DMS79 treated with DMSO at 0.1 percent for 48 hours (cell line): ENCODE measurements at regions not wholly inside any gene's neighbourhood (a gene's known extent, or its start where the extent isn't known, plus 50 kb on each side); places are given as distances from the start of the nearest gene placed in this dataset.

Source experiments
- DNase-seq: peaks from one replicate; lab custom pipeline; 2025; lab: John Stamatoyannopoulos, UW

GRCh38 chr16:64648282-64648681 lies 473.6 kb downstream of the CDH11 start:
- no peak for DNase-seq

DNA sequence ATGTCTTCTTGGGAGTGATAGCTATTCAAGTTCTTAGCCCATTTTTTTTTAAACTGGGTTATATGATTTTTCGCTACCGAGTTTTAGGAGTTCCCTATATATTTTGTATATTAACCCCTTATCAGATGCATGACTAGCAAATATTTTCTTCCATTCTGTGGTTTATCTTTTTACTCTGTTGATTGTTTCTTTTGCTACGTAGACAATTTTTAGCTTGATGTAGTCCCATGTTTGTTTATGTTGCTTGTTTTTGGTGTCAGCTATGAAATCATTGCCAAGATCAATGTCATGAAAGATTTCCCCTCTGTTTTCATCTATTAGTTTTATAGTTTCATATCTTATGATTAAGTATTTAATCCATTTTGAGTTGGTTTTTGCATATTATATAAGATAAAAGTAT lies 480.5 kb downstream of the CDH11 start:
- DNase-seq: no peak

GRCh38 chr16:64638766-64639165 lies 483.1 kb downstream of the CDH11 start:
- no peak for DNase-seq

- DNase-seq: no peak
These were observed 492.2 kb downstream of the CDH11 start for GRCh38 chr16:64629622-64630021.

DNA sequence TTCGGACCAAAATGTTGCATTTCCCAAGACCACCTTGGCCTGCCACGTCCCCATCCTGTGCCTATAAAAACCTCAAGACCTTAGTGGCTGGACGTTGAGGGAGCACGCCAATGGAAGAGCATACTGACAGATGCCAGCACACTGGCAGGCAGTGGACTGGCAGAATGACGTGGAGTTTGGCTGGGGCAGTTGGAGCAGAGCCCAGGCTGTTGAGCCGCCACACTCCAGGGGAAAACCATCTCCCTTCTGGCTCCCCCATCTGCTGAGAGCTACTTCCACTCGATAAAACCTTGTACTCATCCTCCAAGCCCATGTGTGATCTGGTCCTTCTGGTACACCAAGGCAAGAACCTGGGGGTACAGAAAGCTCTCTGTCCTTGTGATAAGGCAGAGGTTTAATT lies 494.1 kb downstream of the CDH11 start:
- no peak for DNase-seq

DNA sequence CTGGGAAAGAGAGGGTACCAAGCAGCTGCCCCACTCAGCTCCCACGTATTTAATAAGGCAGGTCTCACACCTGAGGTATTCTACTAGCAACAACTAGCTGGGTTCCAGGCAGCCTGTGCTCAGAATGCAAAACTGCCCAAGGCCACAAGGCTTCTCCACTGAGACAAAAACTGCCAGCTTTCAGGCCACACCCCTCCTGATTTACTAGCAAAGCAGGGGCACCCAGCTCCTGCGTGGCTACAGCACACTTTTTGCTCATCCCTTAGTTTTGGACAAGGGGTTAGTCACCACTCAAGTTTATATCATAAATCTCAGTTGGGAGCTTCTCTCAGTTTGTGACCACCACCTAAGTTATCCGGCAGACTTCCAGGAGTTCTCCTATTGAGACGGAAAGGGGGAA lies 494.6 kb downstream of the CDH11 start:
- DNase-seq: no peak

- no peak for DNase-seq
These were observed 495.1 kb downstream of the CDH11 start for GRCh38 chr16:64626776-64627175.

GRCh38 chr16:64621616-64622015 lies 500.2 kb downstream of the CDH11 start:
- DNase-seq: no peak

DNA sequence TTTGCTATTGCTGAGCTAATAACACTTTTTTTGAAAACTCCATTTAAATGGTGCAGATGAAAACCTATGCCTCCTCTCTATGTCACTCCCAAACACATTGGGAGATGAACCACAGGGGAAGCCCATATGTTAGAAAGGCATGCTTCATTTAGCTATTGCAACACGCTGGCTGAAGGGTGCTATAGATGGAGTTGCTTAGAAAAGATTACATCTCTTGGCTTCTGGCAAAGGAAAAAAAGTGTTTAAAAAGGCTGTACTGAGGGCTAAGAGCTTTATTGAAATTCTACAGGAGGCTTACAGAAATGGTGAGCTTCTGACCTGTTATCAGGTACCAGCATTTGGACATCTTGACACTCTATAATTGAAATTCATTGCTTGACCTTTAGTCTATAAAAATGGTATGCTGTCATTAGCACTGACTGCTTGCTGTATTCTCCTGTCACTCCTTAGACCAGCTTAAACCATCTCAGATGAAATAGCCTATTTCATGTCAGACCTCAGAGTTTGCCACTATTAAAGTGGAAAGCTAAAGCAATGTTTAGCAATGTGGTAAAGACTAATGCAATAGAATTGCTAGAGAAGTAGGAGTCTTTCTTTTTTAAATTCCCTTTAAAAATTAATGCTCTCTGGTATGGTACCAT lies 503.9 kb downstream of the CDH11 start:
- DNase-seq: no peak

GRCh38 chr16:64615630-64616280 lies 506.1 kb downstream of the CDH11 start:
- no peak for DNase-seq

DNA sequence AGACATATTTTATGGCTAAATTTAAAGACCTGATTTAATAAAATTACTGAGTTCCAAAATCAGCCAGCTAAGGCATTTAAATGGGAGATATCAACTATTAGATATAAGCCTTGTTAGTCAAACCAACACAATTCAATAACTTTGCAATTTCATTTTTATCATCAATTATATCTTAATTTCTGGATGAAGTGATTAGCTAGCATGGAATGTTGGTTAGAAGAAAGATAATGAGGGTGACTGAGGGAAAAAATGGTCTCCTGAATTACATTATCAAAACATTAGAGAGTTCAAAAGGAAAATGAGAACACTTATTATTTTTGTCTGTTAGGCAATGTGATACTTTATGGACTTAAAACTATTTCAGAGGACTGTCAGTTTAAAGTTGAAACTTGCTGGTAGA lies 525.7 kb downstream of the CDH11 start:
- DNase-seq: no peak

GRCh38 chr16:64590513-64590912 lies 531.4 kb downstream of the CDH11 start:
- no peak for DNase-seq

- DNase-seq: no peak
These were observed 532.0 kb downstream of the CDH11 start for GRCh38 chr16:64589836-64590235.

DNA sequence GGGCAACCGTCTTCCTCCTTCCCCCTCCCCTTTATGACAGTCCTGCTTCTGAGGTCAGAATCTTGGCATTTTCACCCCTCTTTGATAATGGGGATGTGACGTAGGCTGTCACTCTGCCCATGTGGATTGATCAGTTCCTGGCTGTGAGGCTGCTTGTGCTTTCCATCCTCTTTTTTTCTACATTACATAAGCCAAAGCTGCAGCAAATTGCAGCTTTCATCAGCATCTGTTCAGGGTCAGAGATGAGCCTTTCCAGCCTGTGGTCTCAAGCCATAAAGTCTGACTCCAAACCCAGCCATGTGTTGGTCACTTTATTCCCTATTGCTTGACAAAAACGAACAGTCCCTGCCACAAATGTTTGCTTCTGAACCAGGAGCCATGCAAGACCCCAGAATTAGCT lies 535.1 kb downstream of the CDH11 start:
- DNase-seq: no peak

GRCh38 chr16:64585367-64585766 lies 536.5 kb downstream of the CDH11 start:
- no peak for DNase-seq

GRCh38 chr16:64580558-64580957 lies 541.3 kb downstream of the CDH11 start:
- no peak for DNase-seq

GRCh38 chr16:64579712-64580111 lies 542.2 kb downstream of the CDH11 start:
- no peak for DNase-seq

- DNase-seq: no peak
These were observed 576.1 kb downstream of the CDH11 start for GRCh38 chr16:64545768-64546167.

DNA sequence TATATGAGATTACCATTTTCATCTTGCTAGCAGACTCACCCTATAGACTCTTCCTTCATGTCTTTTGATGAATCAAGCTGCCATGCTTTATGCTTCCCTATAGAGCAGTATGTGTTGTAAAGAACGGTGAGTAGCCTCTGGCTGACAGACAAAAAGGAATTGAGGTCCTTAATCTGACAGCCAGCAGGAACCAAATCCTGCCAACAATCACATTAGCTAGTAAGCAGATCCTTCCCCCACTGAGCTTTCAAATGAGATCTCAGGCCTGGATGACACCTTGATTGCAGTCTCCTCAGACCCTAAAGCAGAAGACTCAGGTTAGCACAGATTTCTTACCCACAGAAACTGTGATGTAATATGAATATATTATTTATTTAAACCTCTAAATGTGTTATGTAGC lies 577.0 kb downstream of the CDH11 start:
- DNase-seq: no peak

- no peak for DNase-seq
These were observed 578.4 kb downstream of the CDH11 start for GRCh38 chr16:64543441-64543840.

- DNase-seq: no peak
These were observed 578.8 kb downstream of the CDH11 start for GRCh38 chr16:64543031-64543430.

DNA sequence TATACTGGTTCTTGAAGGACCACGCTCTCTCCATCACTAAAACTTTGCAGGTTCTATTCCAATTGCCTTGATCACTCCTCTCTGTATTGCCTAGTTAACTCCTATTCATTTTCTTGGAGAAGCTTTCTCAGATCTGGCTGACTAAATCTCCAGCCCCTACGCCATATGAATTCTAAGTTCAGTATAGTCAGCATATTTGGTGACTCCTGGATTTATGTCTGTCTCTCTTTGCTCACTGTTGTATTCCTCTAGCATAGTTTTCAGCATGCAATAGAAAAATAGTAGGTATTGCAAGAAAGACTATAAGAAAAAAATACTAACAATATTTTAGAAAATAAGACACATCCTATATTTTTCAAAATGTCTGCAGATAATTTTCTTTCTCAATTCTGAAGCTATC lies 579.7 kb downstream of the CDH11 start:
- DNase-seq: no peak

DNA sequence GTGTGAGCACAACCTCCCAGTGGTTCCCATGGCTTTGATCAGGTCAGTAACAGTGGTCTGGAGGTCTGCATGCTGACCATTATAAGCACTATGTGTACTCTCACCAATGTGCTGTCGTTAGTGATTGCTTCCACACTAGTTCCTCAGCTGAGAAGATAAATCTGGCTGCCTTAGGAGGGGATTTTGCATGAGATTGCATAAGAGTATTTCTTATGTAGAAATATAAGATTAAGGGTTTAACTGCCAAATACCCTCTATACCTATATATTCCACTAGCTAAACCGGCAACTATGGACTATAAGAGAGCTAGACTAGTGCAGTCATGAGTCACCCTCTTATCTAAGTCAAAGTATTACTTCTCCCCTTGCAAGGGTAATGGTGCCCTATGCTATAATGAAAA lies 580.2 kb downstream of the CDH11 start:
- DNase-seq: no peak

GRCh38 chr16:64540434-64540833 lies 581.4 kb downstream of the CDH11 start:
- DNase-seq: no peak
